HG03108 (cell line): ENCODE measurements at regions not wholly inside any gene's neighbourhood (a gene's known extent, or its start where the extent isn't known, plus 50 kb on each side); places are given as distances from the start of the nearest gene placed in this dataset.

Experiments used
- ATAC-seq: cut with Tn5 transposase; IDR thresholded peaks from one replicate; pipeline ENCODE4 v1.9.1; 2021; ENCODE audit warnings: moderate library complexity; ENCODE audit not compliant: unreplicated experiment

GRCh38 chr14:32019276-32019675, 57.8 kb upstream of the ARHGAP5 start:
- no peak for ATAC-seq

- no peak for ATAC-seq
Observed at GRCh38 chr14:32020882-32021281, 56.2 kb upstream of the ARHGAP5 start.

GRCh38 chr14:32021341-32021740, 55.8 kb upstream of the ARHGAP5 start:
- ATAC-seq: no peak

GRCh38 chr14:32022525-32022924, 54.6 kb upstream of the ARHGAP5 start:
- no peak for ATAC-seq

- no peak for ATAC-seq
Observed at GRCh38 chr14:32022938-32023466, 54.1 kb upstream of the ARHGAP5 start.

GRCh38 chr14:32023540-32023939, 53.6 kb upstream of the ARHGAP5 start:
- ATAC-seq: no peak

- ATAC-seq: no peak
Observed at GRCh38 chr14:32027255-32027939, 49.7 kb upstream of the ARHGAP5 start.
